Psoas muscle (tissue), 7 donors: ENCODE measurements at regions not wholly inside any gene's neighbourhood (a gene's known extent, or its start where the extent isn't known, plus 50 kb on each side); places are given as distances from the start of the nearest gene placed in this dataset.

Experiments
- ATAC-seq, 4 donors: fragments of 200-7000 bp; cut with Tn5 transposase; one replicate each; pipeline ENCODE4 v1.9.1; 2020; ENCODE audit warnings: moderate library complexity in 3 of 4, mild to moderate bottlenecking in 2 of 4
- DNase-seq, 2 donors: peaks; one replicate each; pipeline ENCODE4 v3.0.0-alpha.2; 2020
- H3K27ac ChIP-seq: fragments of 200-600 bp; one replicate; pipeline ENCODE4 v1.8.0; 2022
- H3K27me3 ChIP-seq, 3 donors: fragments of 200-600 bp in 1 of 3; one replicate each; pipeline versions ENCODE4 v1.6.1 to v1.8.0; 2013 to 2022; ENCODE audit warnings: low read length in 2 of 3, mild to moderate bottlenecking in 2 of 3, moderate library complexity in 1 of 3; ENCODE audit not compliant: insufficient read depth in 3 of 3
- H3K36me3 ChIP-seq, 2 donors: fragments of 200-600 bp in 1 of 2; one replicate each; pipeline versions ENCODE4 v1.6.1 to v1.8.0; 2013 to 2022; ENCODE audit warnings: low read depth in 1 of 2, mild to moderate bottlenecking in 1 of 2, moderate library complexity in 1 of 2; ENCODE audit not compliant: insufficient read depth in 1 of 2
- H3K4me1 ChIP-seq: fragments of 200-600 bp; one replicate; pipeline ENCODE4 v1.8.0; 2022
- H3K4me3 ChIP-seq: fragments of 200-600 bp; one replicate; pipeline ENCODE4 v1.8.0; 2022; ENCODE audit warnings: mild to moderate bottlenecking
- H3K9me3 ChIP-seq: fragments of 200-600 bp; one replicate; pipeline ENCODE4 v1.8.0; 2022
- CTCF ChIP-seq: fragments of 200-600 bp; IDR thresholded peaks from one replicate; pipeline ENCODE4 v1.8.0; 2022; ENCODE audit warnings: antibody characterized with exemption
- WGBS, 3 donors: extraction: QIAGEN DNeasy Blood & Tissue Kit; methylation state at CpG; one replicate each; pipeline versions ENCODE4 v1.1.6 to v1.1.7; 2013; 5-methylcytosine and 5-hydroxymethylcytosine counted together
- intact Hi-C, 2 donors: fragments of 100-400 bp; cut with DNase I; formaldehyde crosslinking; loops; one replicate each; pipeline versions ENCODE4 v1.11.0 to v1.14.2; 2022
- donor health status: healthy with polysubstance abuse.
- donor health status: DM: no; HTN: no; CAD: no; lungs with moderate emphysema.
- donor health status: Bipolar disorder and iron deficiency.
- donor health status: healthy.
- donor health status: DM: yes; HTN: yes; CAD: no.
- donor health status: DM: no; HTN: no; CAD: no.
- donor health status: DM: yes; HTN: yes; CAD: no.

- Histone ChIP-seq H3K27me3 (no peaks in the 10 kb centered on the region), H3K9me3 (no peaks in the 10 kb centered on the region), H3K36me3 (no peaks in the 10 kb centered on the region), H3K4me3 (no peak overlapping the region), H3K27ac (no peak overlapping the region), H3K4me1 (no peaks in the 10 kb centered on the region)
- 80 to 89% (median 88%) methylated on average over 4 of the region's 4 CpGs for WGBS, 3 donors
- no peak for DNase-seq
- intact Hi-C loops: no loop called here
- ATAC-seq: no peak
- TF ChIP-seq CTCF: no peak
These were observed 253.9 kb upstream of the THRB start for GRCh38 chr3:24748520-24748919.

GRCh38 chr3:24751020-24751419, 256.4 kb upstream of the THRB start:
- no peaks in the 10 kb centered on the region for H3K9me3 ChIP-seq
- ATAC-seq (no peak), DNase-seq (no peak)
- no peak for TF ChIP-seq CTCF
- 82 to 93% (median 85%) methylated on average over 1 of the region's 1 CpG for WGBS, 3 donors
- intact Hi-C loops: no loop called here
- no peaks in the 10 kb centered on the region for H3K36me3 ChIP-seq
- H3K27me3 ChIP-seq: no peaks in the 10 kb centered on the region
- H3K4me1 ChIP-seq: no peaks in the 10 kb centered on the region
- H3K4me3 ChIP-seq: no peak overlapping the region
- no peak overlapping the region for H3K27ac ChIP-seq

- no peaks in the 10 kb centered on the region for H3K27me3 ChIP-seq
- ATAC-seq (no peak), DNase-seq (no peak)
- no peak overlapping the region for H3K4me3 ChIP-seq
- no peak overlapping the region for H3K27ac ChIP-seq
- no peaks in the 10 kb centered on the region for H3K36me3 ChIP-seq
- intact Hi-C loops: no loop called here
- no peaks in the 10 kb centered on the region for H3K9me3 ChIP-seq
- no peaks in the 10 kb centered on the region for H3K4me1 ChIP-seq
- no peak for TF ChIP-seq CTCF
- WGBS, 3 donors: 60 to 63% (median 61%) methylated on average over 4 of the region's 4 CpGs
These were observed 261.6 kb upstream of the THRB start for GRCh38 chr3:24756101-24756888.

- ATAC-seq (no peak), DNase-seq (no peak)
- Histone ChIP-seq H3K27ac (no peak overlapping the region), H3K36me3 (no peaks in the 10 kb centered on the region), H3K4me1 (no peaks in the 10 kb centered on the region), H3K9me3 (no peaks in the 10 kb centered on the region), H3K27me3 (no peaks in the 10 kb centered on the region), H3K4me3 (no peak overlapping the region)
- TF ChIP-seq CTCF: no peak
- 75 to 82% (median 79%) methylated on average over 11 of the region's 11 CpGs for WGBS, 3 donors
- intact Hi-C loops: no loop called here
These were observed 268.7 kb upstream of the THRB start for GRCh38 chr3:24763393-24763792.
